Uterus (tissue), 3 donors: ENCODE measurements at regions not wholly inside any gene's neighbourhood (a gene's known extent, or its start where the extent isn't known, plus 50 kb on each side); places are given as distances from the start of the nearest gene placed in this dataset.
"Not testable (repeated sequence)": the region's sequence is repeated elsewhere in the genome, so short reads cannot be mapped to it uniquely, and the experiment has no call there.

Experiments
- DNase-seq, 2 donors: peaks; one replicate each; pipeline ENCODE4 v3.0.0-alpha.2; 2019 to 2020
- H3K27ac ChIP-seq, 2 donors: fragments of 200-600 bp; sonication (generic); 1 replicate in 1 of 2; 2 replicates in 1 of 2; pipeline ENCODE4 v1.5.1; 2016 to 2018
- H3K27me3 ChIP-seq, 2 donors: fragments of 200-600 bp; sonication (generic); one replicate each; pipeline ENCODE4 v1.5.1; 2018 to 2019; ENCODE audit warnings: control low read depth in 1 of 2
- H3K36me3 ChIP-seq, 2 donors: fragments of 200-600 bp; sonication (generic); one replicate each; pipeline ENCODE4 v1.5.1; 2019; ENCODE audit warnings: control low read depth in 1 of 2
- H3K4me1 ChIP-seq, 2 donors: fragments of 200-600 bp; sonication (generic); one replicate each; pipeline ENCODE4 v1.5.1; 2018 to 2019; ENCODE audit warnings: control low read depth in 1 of 2
- H3K4me3 ChIP-seq, 2 donors: fragments of 200-600 bp; sonication (generic); 1 replicate in 1 of 2; 2 replicates in 1 of 2; pipeline ENCODE4 v1.5.1; 2018 to 2019; ENCODE audit warnings: mild to moderate bottlenecking in 1 of 2
- H3K9me3 ChIP-seq, 2 donors: fragments of 200-600 bp; sonication (generic); one replicate each; pipeline ENCODE4 v1.5.1; 2019; ENCODE audit warnings: control low read depth in 1 of 2
- CTCF ChIP-seq, 4 experiments: fragments of 200-600 bp in 2 of 4; fragments of 450-650 bp in 2 of 4; sonication (generic) in 2 of 4; IDR thresholded peaks; one replicate each; pipeline ENCODE4 v1.5.1; 2016 to 2019; ENCODE audit warnings: antibody characterized with exemption in 4 of 4, mild to moderate bottlenecking in 2 of 4, moderate library complexity in 1 of 4
- POLR2A ChIP-seq, 2 donors: fragments of 450-650 bp; IDR thresholded peaks; one replicate each; pipeline ENCODE4 v1.6.1; 2016; ENCODE audit warnings: antibody characterized with exemption in 2 of 2, mild to moderate bottlenecking in 1 of 2, moderate library complexity in 1 of 2
- intact Hi-C: fragments of 100-400 bp; cut with DNase I; formaldehyde crosslinking; loops from one replicate; pipeline ENCODE4 v1.15.1; 2023; ENCODE audit warnings: low total_unique reads
- donor health status: DM: yes; HTN: yes; CAD: no.

DNA sequence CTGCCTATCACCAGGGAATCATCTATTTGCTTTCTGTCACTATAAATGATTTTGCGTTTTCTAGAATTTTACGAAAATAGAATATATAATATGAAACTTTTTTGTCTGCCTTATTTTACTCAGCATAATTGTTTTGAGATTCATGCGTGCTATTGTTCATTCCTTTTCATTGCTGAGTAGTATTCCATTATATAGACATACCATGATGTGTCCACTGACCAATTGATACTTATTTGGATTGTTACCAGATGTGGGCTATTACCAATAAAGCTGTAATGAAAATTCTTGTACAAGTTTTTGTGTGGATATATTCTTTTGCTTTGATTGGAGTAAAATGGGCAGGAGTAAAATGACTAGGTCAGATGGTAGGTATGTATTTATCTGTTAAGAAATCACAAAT is 390.7 kb upstream of the EMCN start:
- H3K27ac ChIP-seq: no peak overlapping the region
- no peak overlapping the region for H3K4me3 ChIP-seq
- H3K36me3 ChIP-seq: no peaks in the 10 kb centered on the region
- TF ChIP-seq CTCF (IDR thresholded peaks at IDR 0.05) (no peak), POLR2A (IDR thresholded peaks at IDR 0.05) (no peak)
- intact Hi-C loops: no loop called here
- DNase-seq: no peak
- no peaks in the 10 kb centered on the region for H3K27me3 ChIP-seq
- no peaks in the 10 kb centered on the region for H3K9me3 ChIP-seq
- no peaks in the 10 kb centered on the region for H3K4me1 ChIP-seq

- no peak overlapping the region for H3K4me3 ChIP-seq
- no peaks in the 10 kb centered on the region for H3K4me1 ChIP-seq
- H3K9me3 ChIP-seq: no peaks in the 10 kb centered on the region
- TF ChIP-seq CTCF (IDR thresholded peaks at IDR 0.05) (no peak), POLR2A (IDR thresholded peaks at IDR 0.05) (no peak)
- H3K27me3 ChIP-seq: no peaks in the 10 kb centered on the region
- no peaks in the 10 kb centered on the region for H3K36me3 ChIP-seq
- intact Hi-C loops: no loop called here
- no peak for DNase-seq
- H3K27ac ChIP-seq: no peak overlapping the region
Measured at GRCh38 chr4:100907465-100908454, 389.9 kb upstream of the EMCN start.

DNA sequence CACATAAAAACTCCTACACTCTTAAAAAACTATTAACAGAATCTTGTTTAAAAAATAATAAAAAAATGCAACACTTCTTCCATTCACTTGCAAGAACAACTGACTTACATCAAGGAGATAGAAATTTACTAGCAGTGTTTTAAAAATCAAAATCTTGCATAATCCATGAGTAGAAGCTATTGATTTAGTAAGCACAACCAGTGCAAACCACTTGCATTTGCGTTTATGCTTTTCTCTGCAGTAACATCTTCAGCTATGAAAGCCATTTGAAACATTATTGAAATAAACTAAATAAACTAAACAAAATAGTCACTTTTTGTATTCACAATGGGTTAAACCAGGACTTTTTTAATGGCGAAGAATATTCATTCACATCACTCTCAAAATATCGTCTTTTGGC is 389.2 kb upstream of the EMCN start:
- TF ChIP-seq CTCF (IDR thresholded peaks at IDR 0.05) (no peak), POLR2A (IDR thresholded peaks at IDR 0.05) (no peak)
- intact Hi-C loops: no loop called here
- Histone ChIP-seq H3K36me3 (no peaks in the 10 kb centered on the region), H3K9me3 (no peaks in the 10 kb centered on the region), H3K27me3 (no peaks in the 10 kb centered on the region), H3K4me3 (no peak overlapping the region), H3K4me1 (no peaks in the 10 kb centered on the region), H3K27ac (no peak overlapping the region)
- DNase-seq: no peak

GRCh38 chr4:100900945-100901344 is 383.1 kb upstream of the EMCN start:
- intact Hi-C loops, H3K27me3 ChIP-seq, H3K4me1 ChIP-seq, H3K9me3 ChIP-seq, DNase-seq, H3K4me3 ChIP-seq, H3K27ac ChIP-seq, H3K36me3 ChIP-seq: not testable (repeated sequence)

DNA sequence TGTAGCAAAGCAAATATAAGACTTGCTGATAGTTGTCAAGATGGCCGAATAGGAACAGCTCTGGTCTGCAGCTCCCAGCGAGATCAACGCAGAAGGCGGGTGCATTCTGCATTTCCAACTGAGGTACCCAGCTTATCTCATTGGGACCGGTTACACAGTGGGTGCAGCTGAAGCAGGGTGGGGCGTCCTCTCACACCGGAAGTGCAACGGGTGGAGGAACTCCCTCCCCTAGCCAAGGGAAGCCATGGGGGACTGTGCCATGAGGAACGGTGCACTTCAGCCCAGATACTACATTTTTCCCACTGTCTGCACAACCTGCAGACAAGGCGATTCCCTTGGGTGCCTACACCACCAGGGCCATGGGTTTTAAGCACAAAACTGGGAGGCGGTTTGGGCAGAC is 382.3 kb upstream of the EMCN start:
- Histone ChIP-seq H3K36me3 (no peaks in the 10 kb centered on the region), H3K4me3 (no peak overlapping the region), H3K9me3 (no peaks in the 10 kb centered on the region), H3K27ac (no peak overlapping the region), H3K4me1 (no peaks in the 10 kb centered on the region), H3K27me3 (no peaks in the 10 kb centered on the region)
- no peak for TF ChIP-seq POLR2A (IDR thresholded peaks at IDR 0.05)
- no peak for TF ChIP-seq CTCF (IDR thresholded peaks at IDR 0.05)
- no peak for DNase-seq
- intact Hi-C loops: no loop called here
